Body of pancreas (tissue), 4 donors: ENCODE measurements at regions not wholly inside any gene's neighbourhood (a gene's known extent, or its start where the extent isn't known, plus 50 kb on each side); places are given as distances from the start of the nearest gene placed in this dataset.

Source experiments
- ATAC-seq: fragments of 150-250 bp; one replicate; pipeline ENCODE4 v1.9.1; 2016
- DNase-seq, 4 donors: peaks; one replicate each; pipeline ENCODE4 v3.0.0-alpha.2; 2019
- H3K27ac ChIP-seq, 4 donors: fragments of 200-600 bp; sonication (generic); 1 replicate in 3 of 4; 2 replicates in 1 of 4; pipeline versions ENCODE4 v1.5.1 to v1.6.1; 2016 to 2019; ENCODE audit warnings: mild to moderate bottlenecking in 1 of 4, mixed read lengths in 1 of 4, moderate library complexity in 1 of 4
- H3K27me3 ChIP-seq, 2 donors: fragments of 200-600 bp; sonication (generic); one replicate each; pipeline ENCODE4 v1.6.0; 2016; ENCODE audit warnings: mild to moderate bottlenecking in 1 of 2
- H3K36me3 ChIP-seq, 2 donors: fragments of 200-600 bp; sonication (generic); replicated peaks in 1 of 2; 2 replicates each; pipeline ENCODE4 v1.5.1; 2016; ENCODE audit warnings: low read depth in 2 of 2; ENCODE audit not compliant: insufficient read depth in 1 of 2
- H3K4me1 ChIP-seq: fragments of 200-600 bp; sonication (generic); one replicate; pipeline ENCODE4 v1.6.0; 2016
- H3K4me3 ChIP-seq, 2 donors: fragments of 200-600 bp; sonication (generic); 1 replicate in 1 of 2; 2 replicates in 1 of 2; pipeline ENCODE4 v1.5.1; 2016 to 2019
- H3K9me3 ChIP-seq, 3 donors: fragments of 200-600 bp; sonication (generic); 1 replicate in 2 of 3; 2 replicates in 1 of 3; pipeline ENCODE4 v1.5.1; 2016
- CTCF ChIP-seq, 7 experiments: fragments of 450-650 bp in 4 of 7; fragments of 200-600 bp in 3 of 7; sonication (generic) in 3 of 7; IDR thresholded peaks; one replicate each; pipeline ENCODE4 v1.5.1; 2016 to 2019; ENCODE audit warnings: antibody characterized with exemption in 7 of 7
- POLR2A ChIP-seq, 3 donors: fragments of 450-650 bp; IDR thresholded peaks; one replicate each; pipeline ENCODE4 v1.6.1; 2016; ENCODE audit warnings: antibody characterized with exemption in 3 of 3, mild to moderate bottlenecking in 2 of 3
- whole genome bisulfite sequencing, 2 donors: methylation state at CpG; one replicate each; pipeline ENCODE4 v1.1.5; 2017; 5-methylcytosine and 5-hydroxymethylcytosine counted together
- intact Hi-C: fragments of 100-400 bp; cut with DNase I; formaldehyde crosslinking; loops from one replicate; pipeline ENCODE4 v1.15.1; 2023

GRCh38 chr6:139572001-139572400, 197.6 kb upstream of the CITED2 start:
- Histone ChIP-seq H3K27me3 (no peaks in the 10 kb centered on the region), H3K4me1 (peaks cover 14% of the 10 kb centered on the region), H3K9me3 (no peaks in the 10 kb centered on the region), H3K27ac (no peak overlapping the region), H3K4me3 (no peak overlapping the region), H3K36me3 (no peaks in the 10 kb centered on the region)
- TF ChIP-seq POLR2A (IDR thresholded peaks at IDR 0.05) (no peak), CTCF (IDR thresholded peaks at IDR 0.05) (no peak)
- intact Hi-C loops, result no loop called here
- DNase-seq (no peak), ATAC-seq (no peak)
- 80 to 91% methylated on average over 1 of the region's 1 CpG for WGBS, 2 donors

- no peaks in the 10 kb centered on the region for H3K9me3 ChIP-seq
- no peak overlapping the region for H3K27ac ChIP-seq
- no peaks in the 10 kb centered on the region for H3K27me3 ChIP-seq
- 50 to 56% methylated on average over 3 of the region's 3 CpGs for WGBS, 2 donors
- intact Hi-C loops, result no loop called here
- TF ChIP-seq CTCF (IDR thresholded peaks at IDR 0.05), result no peak
- no peaks in the 10 kb centered on the region for H3K36me3 ChIP-seq
- peaks cover 11% of the 10 kb centered on the region for H3K4me1 ChIP-seq
- no peak overlapping the region for H3K4me3 ChIP-seq
- no peak for ATAC-seq
- no peak for DNase-seq
Measured at GRCh38 chr6:139570166-139570565, 195.7 kb upstream of the CITED2 start.

GRCh38 chr6:139569566-139569965, 195.1 kb upstream of the CITED2 start:
- ATAC-seq, result no peak
- intact Hi-C loops, result no loop called here
- Histone ChIP-seq H3K4me3 (no peak overlapping the region), H3K36me3 (no peaks in the 10 kb centered on the region), H3K4me1 (peaks cover 11% of the 10 kb centered on the region), H3K27ac (no peak overlapping the region), H3K9me3 (no peaks in the 10 kb centered on the region), H3K27me3 (no peaks in the 10 kb centered on the region)
- TF ChIP-seq CTCF (IDR thresholded peaks at IDR 0.05) (no peak), POLR2A (IDR thresholded peaks at IDR 0.05) (no peak)
- no peak for DNase-seq
- WGBS, 2 donors, result 76 to 89% methylated on average over 4 of the region's 4 CpGs

GRCh38 chr6:139568956-139569538, 194.6 kb upstream of the CITED2 start:
- no peak for DNase-seq
- ATAC-seq, result no peak
- WGBS, 2 donors, result 41 to 44% methylated on average over 5 of the region's 5 CpGs
- H3K9me3 ChIP-seq, result no peaks in the 10 kb centered on the region
- peaks cover 11% of the 10 kb centered on the region for H3K4me1 ChIP-seq
- TF ChIP-seq CTCF (IDR thresholded peaks at IDR 0.05), result no peak
- no peak for TF ChIP-seq POLR2A (IDR thresholded peaks at IDR 0.05)
- H3K27me3 ChIP-seq, result no peaks in the 10 kb centered on the region
- intact Hi-C loops, result no loop called here
- H3K36me3 ChIP-seq, result no peaks in the 10 kb centered on the region
- H3K27ac ChIP-seq, result no peak overlapping the region
- no peak overlapping the region for H3K4me3 ChIP-seq

- peaks cover 11% of the 10 kb centered on the region for H3K4me1 ChIP-seq
- no peak for DNase-seq
- WGBS, 2 donors, result 81 to 85% methylated on average over 3 of the region's 3 CpGs
- no peak overlapping the region for H3K4me3 ChIP-seq
- no peaks in the 10 kb centered on the region for H3K9me3 ChIP-seq
- H3K27me3 ChIP-seq, result no peaks in the 10 kb centered on the region
- no peak for ATAC-seq
- intact Hi-C loops, result no loop called here
- H3K27ac ChIP-seq, result no peak overlapping the region
- no peaks in the 10 kb centered on the region for H3K36me3 ChIP-seq
- TF ChIP-seq CTCF (IDR thresholded peaks at IDR 0.05) (no peak), POLR2A (IDR thresholded peaks at IDR 0.05) (no peak)
Measured at GRCh38 chr6:139568151-139568955, 193.9 kb upstream of the CITED2 start.
